A549 (cell line): ENCODE measurements at regions not wholly inside any gene's neighbourhood (a gene's known extent, or its start where the extent isn't known, plus 50 kb on each side); places are given as distances from the start of the nearest gene placed in this dataset.

Experiments
- ATAC-seq, 2 experiments: fragments of 200-7000 bp in 1 of 2; fragments of >200 bp in 1 of 2; cut with Nextera tagmentation in 1 of 2; cut with Tn5 transposase in 1 of 2; 3 replicates each; pipeline versions ENCODE4 v1.8.0 to v1.9.1; 2018 to 2020; ENCODE audit warnings: mild to moderate bottlenecking in 1 of 2, moderate library complexity in 1 of 2
- CTCF ChIA-PET: fragments of 300-600 bp; sonication (Branson Sonifier 250); formaldehyde crosslinking; extraction: SDS; loops from one replicate; lab custom pipeline; 2021; ENCODE audit warnings: antibody characterized with exemption, inconsistent platforms; lab: Yijun Ruan, JAX
- POLR2A ChIA-PET: fragments of 350-600 bp; formaldehyde crosslinking; extraction: SDS; loops from one replicate; lab custom pipeline; 2021; ENCODE audit warnings: antibody characterized with exemption, inconsistent platforms; lab: Yijun Ruan, JAX
- DNase-seq, 2 experiments: peaks; one replicate each; pipeline versions ENCODE4 v3.0.0 to v3.0.0-alpha.2; 2011 to 2016; ENCODE audit warnings: low read depth in 1 of 2, low spot score in 1 of 2
- FAIRE-seq: peaks from 2 replicates; lab custom pipeline; 2011; peaks lifted over from hg19 to GRCh38; lab: Jason Lieb, UNC
- H3K27ac ChIP-seq, 2 experiments: fragments of >200 bp; sonication (Bioruptor Twin); formaldehyde crosslinking; 3 replicates each; pipeline ENCODE4 v1.5.1; 2016 to 2017
- H3K4me1 ChIP-seq: fragments of >200 bp; sonication (Bioruptor Twin); formaldehyde crosslinking; 3 replicates; pipeline ENCODE4 v1.6.1; 2016
- H3K4me2 ChIP-seq: fragments of >200 bp; sonication (Bioruptor Twin); formaldehyde crosslinking; 3 replicates; pipeline ENCODE4 v1.6.1; 2016
- H3K4me3 ChIP-seq: fragments of >200 bp; sonication (Bioruptor Twin); formaldehyde crosslinking; 3 replicates; pipeline ENCODE4 v1.5.1; 2016
- H3K9me3 ChIP-seq: fragments of >200 bp; sonication (Bioruptor Twin); formaldehyde crosslinking; 3 replicates; pipeline ENCODE4 v1.6.1; 2016
- ATOH8 ChIP-seq: fragments of 250-450 bp; sonication (Bioruptor Pico); IDR thresholded peaks from 2 replicates; pipeline ENCODE4 v1.5.0; 2020; ENCODE audit warnings: low read depth, mild to moderate bottlenecking, moderate library complexity
- BHLHE40 ChIP-seq: IDR thresholded peaks from 2 replicates; pipeline ENCODE4 v1.6.1; 2012; ENCODE audit warnings: low read depth, low read length, inconsistent platforms
- CBX2 ChIP-seq: fragments of 200-600 bp; sonication (generic); IDR thresholded peaks from 2 replicates; pipeline ENCODE4 v1.6.1; 2016; ENCODE audit warnings: low read depth, mild to moderate bottlenecking, borderline replicate concordance
- CBX8 ChIP-seq: fragments of 200-600 bp; sonication (generic); IDR thresholded peaks from 2 replicates; pipeline ENCODE4 v1.6.1; 2016
- CHD2 ChIP-seq: fragments of 150-350 bp; IDR thresholded peaks from 2 replicates; pipeline ENCODE4 v1.6.1; 2014; ENCODE audit warnings: low read length; ENCODE audit not compliant: partially characterized antibody
- CTCF ChIP-seq: fragments of >200 bp; sonication (Bioruptor Twin); formaldehyde crosslinking; IDR thresholded peaks from 3 replicates; pipeline ENCODE4 v1.5.1; 2016
- EP300 ChIP-seq, 2 experiments: fragments of >200 bp; sonication (Bioruptor Twin); formaldehyde crosslinking; IDR thresholded peaks; 2 replicates in 1 of 2; 3 replicates in 1 of 2; pipeline ENCODE4 v1.6.1; 2016 to 2017
- FOSB ChIP-seq: fragments of 250-450 bp; sonication (Bioruptor Pico); IDR thresholded peaks from 2 replicates; pipeline ENCODE4 v1.5.0; 2020; ENCODE audit warnings: mild to moderate bottlenecking, moderate library complexity
- FOSL2 ChIP-seq, 2 experiments: fragments of 450-650 bp in 1 of 2; fragments of >200 bp in 1 of 2; sonication (Bioruptor Twin) in 1 of 2; formaldehyde crosslinking; IDR thresholded peaks; 2 replicates each; pipeline versions ENCODE4 v1.5.0 to v1.6.1; 2016 to 2020; ENCODE audit warnings: mild to moderate bottlenecking in 1 of 2, moderate library complexity in 1 of 2
- GATA3 ChIP-seq: IDR thresholded peaks from 2 replicates; pipeline ENCODE4 v1.6.1; 2012; ENCODE audit warnings: borderline replicate concordance
- HEYL ChIP-seq: fragments of 250-450 bp; sonication (Bioruptor Pico); IDR thresholded peaks from 2 replicates; pipeline ENCODE4 v1.8.0; 2021; ENCODE audit warnings: mild to moderate bottlenecking, moderate library complexity
- HOXA7 ChIP-seq: fragments of 250-450 bp; sonication (Bioruptor Pico); IDR thresholded peaks from 2 replicates; pipeline ENCODE4 v1.5.0; 2020; ENCODE audit warnings: mild to moderate bottlenecking, moderate library complexity
- HOXB13 ChIP-seq: fragments of 250-450 bp; sonication (Bioruptor Pico); IDR thresholded peaks from 2 replicates; pipeline ENCODE4 v1.5.0; 2020; ENCODE audit warnings: low read depth, mild to moderate bottlenecking, moderate library complexity
- JUN ChIP-seq, 2 experiments: fragments of >200 bp; sonication (Bioruptor Twin); formaldehyde crosslinking; IDR thresholded peaks; 2 replicates in 1 of 2; 3 replicates in 1 of 2; pipeline ENCODE4 v1.6.1; 2016 to 2017
- JUNB ChIP-seq: fragments of >200 bp; sonication (Bioruptor Twin); formaldehyde crosslinking; IDR thresholded peaks from 2 replicates; pipeline ENCODE4 v1.6.1; 2016
- KDM5A ChIP-seq: fragments of 200-600 bp; sonication (generic); IDR thresholded peaks from 2 replicates; pipeline ENCODE4 v1.6.1; 2016; ENCODE audit warnings: antibody characterized with exemption, mild to moderate bottlenecking
- NPAS2 ChIP-seq: fragments of 250-450 bp; sonication (Bioruptor Pico); IDR thresholded peaks from 2 replicates; pipeline ENCODE4 v1.8.0; 2022; ENCODE audit warnings: mild to moderate bottlenecking, moderate library complexity, borderline replicate concordance
- PHF8 ChIP-seq: fragments of 200-600 bp; sonication (generic); IDR thresholded peaks from 2 replicates; pipeline ENCODE4 v1.6.1; 2016; ENCODE audit warnings: low read depth, mild to moderate bottlenecking, antibody characterized with exemption, moderate library complexity, borderline replicate concordance
- POLR2A ChIP-seq: IDR thresholded peaks from 2 replicates; pipeline ENCODE4 v1.6.1; 2012; ENCODE audit warnings: mild to moderate bottlenecking, low read length
- POLR2AphosphoS2 ChIP-seq: conservative IDR thresholded peaks from 2 replicates; pipeline ENCODE4 v1.6.1; 2012; ENCODE audit warnings: low read length, improper control_type of control experiment, inconsistent platforms
- RARB ChIP-seq: fragments of 250-450 bp; sonication (Bioruptor Pico); IDR thresholded peaks from 2 replicates; pipeline ENCODE4 v1.8.0; 2021; ENCODE audit warnings: mild to moderate bottlenecking, moderate library complexity
- RFX5 ChIP-seq: fragments of 450-650 bp; IDR thresholded peaks from 2 replicates; pipeline ENCODE4 v1.7.1; 2014; ENCODE audit warnings: antibody characterized with exemption, mild to moderate bottlenecking, moderate library complexity
- TP53 ChIP-seq: fragments of 250-450 bp; sonication (Bioruptor Pico); IDR thresholded peaks from 2 replicates; pipeline ENCODE4 v1.5.0; 2021; ENCODE audit warnings: mild to moderate bottlenecking, moderate library complexity
- ZC3H11A ChIP-seq: fragments of 450-650 bp; IDR thresholded peaks from 2 replicates; pipeline ENCODE4 v1.6.1; 2014; ENCODE audit warnings: antibody characterized with exemption, mild to moderate bottlenecking
- ZSCAN20 ChIP-seq: fragments of 250-450 bp; sonication (Bioruptor Pico); IDR thresholded peaks from 2 replicates; pipeline ENCODE4 v1.8.0; 2022; ENCODE audit warnings: mild to moderate bottlenecking, moderate library complexity
- WGBS: methylation state at CpG from one replicate; pipeline ENCODE4 v1.1.6; 2017; ENCODE audit errors: missing lambda C conversion rate; 5-methylcytosine and 5-hydroxymethylcytosine counted together
- TF ChIP-seq, protein P1 (sequence below): fragments of >200 bp; sonication (Bioruptor Twin); formaldehyde crosslinking; IDR thresholded peaks from 2 replicates; pipeline ENCODE4 v1.6.1; 2016
- TF ChIP-seq, protein P2 (sequence below): IDR thresholded peaks from 2 replicates; pipeline ENCODE4 v1.6.1; 2012; ENCODE audit warnings: low read depth, borderline replicate concordance
- TF ChIP-seq, protein P3 (sequence below): fragments of 150-350 bp; IDR thresholded peaks from 2 replicates; pipeline ENCODE4 v1.6.1; 2014; ENCODE audit warnings: low read depth, mild to moderate bottlenecking, low read length
- TF ChIP-seq, protein P4 (sequence below): IDR thresholded peaks from 2 replicates; pipeline ENCODE4 v1.6.1; 2012

- H3K4me3 ChIP-seq: no peak overlapping the region
- ChIA-PET CTCF (no interaction called here), POLR2A (no interaction called here)
- no peaks in the 10 kb centered on the region for H3K9me3 ChIP-seq
- WGBS: 28% methylated on average over 2 of the region's 2 CpGs
- FAIRE-seq: no peak
- H3K4me1 ChIP-seq: peaks cover 13% of the 10 kb centered on the region
- TF ChIP-seq, protein P1, sequence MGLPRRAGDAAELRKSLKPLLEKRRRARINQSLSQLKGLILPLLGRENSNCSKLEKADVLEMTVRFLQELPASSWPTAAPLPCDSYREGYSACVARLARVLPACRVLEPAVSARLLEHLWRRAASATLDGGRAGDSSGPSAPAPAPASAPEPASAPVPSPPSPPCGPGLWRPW: no peak
- no peak for TF ChIP-seq HOXB13 (CRISPR knock-in tag)
- no peak for TF ChIP-seq FOSL2 (IDR thresholded peaks at IDR 0.05)
- TF ChIP-seq FOSL2 (CRISPR knock-in tag; IDR thresholded peaks at IDR 0.05): no peak
- TF ChIP-seq NPAS2 (CRISPR knock-in tag): no peak
- TF ChIP-seq CBX2: no peak
- no peak for TF ChIP-seq ZSCAN20 (CRISPR knock-in tag)
- no peak for TF ChIP-seq KDM5A
- no peak for TF ChIP-seq EP300 (IDR thresholded peaks at IDR 0.05)
- no peak for TF ChIP-seq CBX8
- TF ChIP-seq TP53 (CRISPR knock-in tag): no peak
- TF ChIP-seq HOXA7 (CRISPR knock-in tag): no peak
- TF ChIP-seq HEYL (CRISPR knock-in tag): no peak
- TF ChIP-seq, protein P2, sequence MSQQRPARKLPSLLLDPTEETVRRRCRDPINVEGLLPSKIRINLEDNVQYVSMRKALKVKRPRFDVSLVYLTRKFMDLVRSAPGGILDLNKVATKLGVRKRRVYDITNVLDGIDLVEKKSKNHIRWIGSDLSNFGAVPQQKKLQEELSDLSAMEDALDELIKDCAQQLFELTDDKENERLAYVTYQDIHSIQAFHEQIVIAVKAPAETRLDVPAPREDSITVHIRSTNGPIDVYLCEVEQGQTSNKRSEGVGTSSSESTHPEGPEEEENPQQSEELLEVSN: no peak
- TF ChIP-seq CHD2: no peak
- no peak for TF ChIP-seq PHF8
- TF ChIP-seq FOSB (CRISPR knock-in tag): no peak
- H3K27ac ChIP-seq: no peak overlapping the region
- no peak for ATAC-seq
- DNase-seq: no peak
- H3K4me2 ChIP-seq: no peak overlapping the region
These were observed 111.1 kb upstream of the PALS2 start for GRCh38 chr7:24462117-24462516.

GRCh38 chr7:24462984-24463383 lies 110.3 kb upstream of the PALS2 start:
- Histone ChIP-seq H3K4me3 (no peak overlapping the region), H3K4me2 (no peak overlapping the region), H3K4me1 (peaks cover 7% of the 10 kb centered on the region; the same call in 2 of the 3 replicates), H3K27ac (no peak overlapping the region), H3K9me3 (no peaks in the 10 kb centered on the region)
- no peak for TF ChIP-seq POLR2A
- ChIA-PET CTCF (interaction anchor here (0.6 kb wide), 1 partner anchor 483 kb away, joined by 3 read pairs; no protein-coding TSS in a partner anchor), POLR2A (no interaction called here)
- FAIRE-seq (no peak), ATAC-seq (no peak), DNase-seq (no peak)
- 92% methylated on average over 2 of the region's 2 CpGs for WGBS

DNA sequence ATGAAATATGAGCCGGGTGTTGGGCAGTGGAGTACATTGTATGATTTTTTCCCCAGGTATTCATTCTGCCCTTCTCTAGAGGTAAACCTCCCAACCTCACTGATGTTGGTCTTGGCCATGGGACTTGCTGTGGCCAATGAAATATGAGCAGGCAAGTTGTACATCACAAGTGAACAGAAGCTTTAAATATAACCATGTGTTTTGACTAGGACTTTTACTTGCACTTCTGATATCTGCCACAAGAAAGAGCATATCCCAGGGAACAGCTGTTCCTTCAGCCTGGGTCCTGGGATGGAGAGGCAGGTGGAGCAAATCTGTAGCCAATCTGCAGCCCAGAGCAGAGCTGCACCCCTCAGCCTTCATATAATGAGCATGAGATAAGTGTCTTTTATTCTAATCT lies 109.8 kb upstream of the PALS2 start:
- ChIA-PET CTCF (interaction anchor here (0.7 to 1.0 kb wide), 2 partner anchors 26 to 208 kb away, joined by 3 read pairs; no protein-coding TSS in a partner anchor), POLR2A (no interaction called here)
- DNase-seq (no peak), ATAC-seq (peak in 1 of 2 experiments; percentile 54; a peak in 3 of 6 replicates), FAIRE-seq (no peak)
- Histone ChIP-seq H3K4me2 (no peak overlapping the region), H3K4me3 (no peak overlapping the region), H3K27ac (no peak overlapping the region), H3K4me1 (peaks cover 7% of the 10 kb centered on the region; the same call in 2 of the 3 replicates), H3K9me3 (no peaks in the 10 kb centered on the region)
- TF ChIP-seq CBX2 (no peak), JUNB (no peak), CHD2 (no peak), HOXA7 (CRISPR knock-in tag) (no peak), GATA3 (no peak), ZC3H11A (no peak), POLR2AphosphoS2 (no peak), BHLHE40 (no peak), CBX8 (no peak), JUN (IDR thresholded peaks at IDR 0.05) (no peak), CTCF (no peak), RFX5 (no peak), RARB (no peak), ATOH8 (CRISPR knock-in tag) (no peak)
- TF ChIP-seq, protein P3, sequence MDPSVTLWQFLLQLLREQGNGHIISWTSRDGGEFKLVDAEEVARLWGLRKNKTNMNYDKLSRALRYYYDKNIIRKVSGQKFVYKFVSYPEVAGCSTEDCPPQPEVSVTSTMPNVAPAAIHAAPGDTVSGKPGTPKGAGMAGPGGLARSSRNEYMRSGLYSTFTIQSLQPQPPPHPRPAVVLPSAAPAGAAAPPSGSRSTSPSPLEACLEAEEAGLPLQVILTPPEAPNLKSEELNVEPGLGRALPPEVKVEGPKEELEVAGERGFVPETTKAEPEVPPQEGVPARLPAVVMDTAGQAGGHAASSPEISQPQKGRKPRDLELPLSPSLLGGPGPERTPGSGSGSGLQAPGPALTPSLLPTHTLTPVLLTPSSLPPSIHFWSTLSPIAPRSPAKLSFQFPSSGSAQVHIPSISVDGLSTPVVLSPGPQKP: no peak
- TF ChIP-seq, protein P4, sequence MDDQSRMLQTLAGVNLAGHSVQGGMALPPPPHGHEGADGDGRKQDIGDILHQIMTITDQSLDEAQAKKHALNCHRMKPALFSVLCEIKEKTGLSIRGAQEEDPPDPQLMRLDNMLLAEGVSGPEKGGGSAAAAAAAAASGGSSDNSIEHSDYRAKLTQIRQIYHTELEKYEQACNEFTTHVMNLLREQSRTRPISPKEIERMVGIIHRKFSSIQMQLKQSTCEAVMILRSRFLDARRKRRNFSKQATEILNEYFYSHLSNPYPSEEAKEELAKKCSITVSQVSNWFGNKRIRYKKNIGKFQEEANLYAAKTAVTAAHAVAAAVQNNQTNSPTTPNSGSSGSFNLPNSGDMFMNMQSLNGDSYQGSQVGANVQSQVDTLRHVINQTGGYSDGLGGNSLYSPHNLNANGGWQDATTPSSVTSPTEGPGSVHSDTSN: no peak
- 68% methylated on average over 1 of the region's 1 CpG for WGBS
